ENCODE measurements at regions not wholly inside any gene's neighbourhood (a gene's known extent, or its start where the extent isn't known, plus 50 kb on each side); places are given as distances from the start of the nearest gene placed in this dataset.
"Not testable (repeated sequence)": the region's sequence is repeated elsewhere in the genome, so short reads cannot be mapped to it uniquely, and the experiment has no call there.

DNA sequence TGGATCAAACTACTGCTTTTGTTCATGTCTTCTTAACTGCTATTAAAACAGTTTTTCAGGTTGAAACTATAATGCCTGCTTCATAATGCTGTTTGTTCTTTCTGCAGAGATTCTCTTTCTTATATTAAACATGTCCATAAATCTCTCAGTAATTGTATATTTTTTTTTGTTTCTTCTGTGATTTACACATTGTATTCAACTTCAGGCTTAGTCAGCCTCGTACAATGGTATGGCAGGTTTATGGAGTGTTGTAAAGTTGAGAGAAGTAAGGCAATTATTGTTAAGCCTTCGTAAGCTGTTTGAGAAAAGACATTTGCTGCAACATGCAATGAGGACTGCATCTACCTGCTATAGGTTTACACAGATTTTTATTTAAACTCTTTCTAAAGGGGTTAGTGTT lies 977.1 kb downstream of the DIPK2A start:
- TF ChIP-seq ZNF274 (IDR thresholded peaks at IDR 0.05; ENCODE audit: low read depth, low read length) = no peak
- no peak overlapping the region for H3K4me3 ChIP-seq (ENCODE audit: low read length)

DNA sequence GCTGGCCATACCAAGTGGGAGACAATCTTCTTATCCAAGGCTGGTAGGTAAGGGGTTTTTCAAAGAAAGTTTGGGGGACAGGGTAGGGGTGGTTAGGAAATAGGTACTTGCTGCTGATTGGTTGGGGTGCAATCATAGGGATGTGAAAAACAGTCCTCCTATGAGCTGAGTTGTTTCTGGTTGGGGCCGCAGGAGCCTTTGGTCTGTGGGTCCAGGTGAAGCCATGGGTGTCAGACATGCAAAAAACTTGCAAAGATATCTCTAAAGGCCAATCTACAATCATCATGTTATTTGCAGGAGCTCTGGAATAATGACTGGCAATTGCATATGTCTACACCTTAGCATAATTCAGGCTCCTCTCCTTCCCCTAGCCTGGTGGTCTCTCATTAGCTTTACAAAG lies 982.3 kb downstream of the DIPK2A start:
- no peak for TF ChIP-seq ZNF274 (IDR thresholded peaks at IDR 0.05; ENCODE audit: low read depth, low read length)
- H3K4me3 ChIP-seq (ENCODE audit: low read length) = no peak overlapping the region

DNA sequence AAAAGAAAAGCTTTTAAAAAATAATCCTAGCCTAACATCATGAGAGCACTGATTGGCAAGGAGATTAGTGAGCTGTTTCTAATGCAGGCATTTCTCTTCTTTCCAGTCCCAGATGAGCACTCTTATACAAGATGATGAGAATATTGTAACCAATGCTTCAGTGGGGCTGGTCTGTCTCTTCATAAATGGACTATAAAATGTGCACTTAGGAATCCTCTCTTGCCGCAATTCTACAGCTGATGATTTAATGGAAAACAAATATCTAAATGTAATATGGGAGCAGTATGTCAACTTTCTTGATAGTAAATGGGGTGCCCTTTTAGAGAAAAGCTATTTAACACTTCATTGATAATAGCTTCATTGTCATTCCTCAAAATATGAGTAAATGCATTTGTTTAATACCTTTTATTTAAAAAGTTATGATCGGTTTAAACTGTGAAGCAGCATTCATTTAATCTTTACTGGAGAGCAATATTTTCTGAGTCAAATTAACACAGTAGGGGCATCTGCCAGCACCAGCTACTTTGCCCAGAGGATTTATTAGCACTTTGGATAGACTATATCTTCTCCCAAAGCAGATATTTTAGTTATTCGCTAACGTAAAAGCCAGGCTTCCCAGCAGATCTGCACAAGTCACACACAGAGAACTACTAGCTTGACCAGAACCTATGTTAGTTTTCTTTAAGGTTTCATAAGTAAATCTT lies 985.9 kb downstream of the DIPK2A start:
- H3K4me3 ChIP-seq (ENCODE audit: low read length) = no peak overlapping the region
- no peak for TF ChIP-seq ZNF274 (IDR thresholded peaks at IDR 0.05; ENCODE audit: low read depth, low read length)

DNA sequence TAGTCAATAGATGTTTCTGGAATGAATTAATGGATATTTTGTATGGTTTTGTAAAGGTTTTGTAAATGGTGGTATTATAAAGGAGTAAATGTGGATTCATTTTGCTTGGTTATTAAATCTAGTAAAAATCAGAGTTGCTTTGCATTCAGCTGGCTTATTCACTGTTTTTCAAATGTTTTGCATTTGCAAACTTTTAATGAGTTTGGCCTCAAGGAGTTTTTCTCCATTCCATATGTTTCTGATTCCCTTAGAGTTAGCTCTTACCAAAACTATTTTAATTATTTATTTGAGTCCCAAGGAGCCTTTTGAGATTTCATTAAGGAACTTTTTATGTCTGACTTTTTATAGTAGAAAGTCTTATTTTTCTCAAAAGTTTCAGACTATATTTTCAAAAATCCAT lies 992.2 kb downstream of the DIPK2A start:
- no peak for TF ChIP-seq ZNF274 (IDR thresholded peaks at IDR 0.05; ENCODE audit: low read depth, low read length)
- H3K4me3 ChIP-seq (ENCODE audit: low read length) = no peak overlapping the region

DNA sequence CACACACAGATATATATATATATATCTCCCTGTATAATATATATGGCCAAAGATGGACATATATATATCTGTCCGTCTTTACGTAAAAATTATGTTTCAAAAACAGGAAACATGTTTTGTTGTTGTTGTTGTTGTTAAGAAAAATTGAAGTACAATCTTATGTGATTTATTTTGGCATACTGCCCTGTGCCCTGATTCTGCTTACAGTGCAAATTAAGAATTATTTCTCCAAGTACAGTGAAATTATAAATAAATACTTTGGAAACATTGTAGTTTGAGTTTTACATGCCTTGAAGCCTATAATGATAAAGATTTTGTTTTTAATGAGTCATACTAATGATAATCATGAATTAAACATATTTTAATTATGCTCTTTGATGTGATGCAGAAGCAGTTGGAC lies 994.9 kb downstream of the DIPK2A start:
- no peak for TF ChIP-seq ZNF274 (IDR thresholded peaks at IDR 0.05; ENCODE audit: low read depth, low read length)
- H3K4me3 ChIP-seq (ENCODE audit: low read length) = no peak overlapping the region

DNA sequence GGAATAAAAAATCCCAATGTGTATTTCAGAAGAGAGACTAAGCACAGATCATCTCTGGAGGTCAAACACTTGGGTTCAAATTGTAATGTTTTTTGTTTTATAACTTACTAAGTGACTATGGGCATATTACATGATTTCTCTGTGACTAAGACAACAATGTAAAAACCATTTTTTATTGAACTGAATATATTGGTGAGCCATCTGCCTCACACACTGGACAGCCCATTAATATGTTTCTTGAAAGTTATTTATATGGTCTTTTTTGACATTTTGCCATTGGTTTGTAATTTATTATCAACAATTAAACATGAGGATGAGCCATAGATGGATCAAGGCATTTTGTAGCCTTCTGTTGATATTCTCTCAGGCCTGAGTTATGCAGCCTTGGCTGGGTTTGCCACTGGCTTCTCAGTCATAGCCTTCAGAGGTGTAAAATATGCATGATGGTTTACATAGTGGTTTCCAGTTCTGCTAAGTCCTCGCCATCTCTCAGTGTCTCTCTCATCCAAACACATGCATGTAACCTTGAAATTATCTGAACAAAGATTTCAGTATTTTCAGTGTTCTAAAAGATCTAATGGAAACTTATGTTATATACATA lies 997.2 kb downstream of the DIPK2A start:
- H3K4me3 ChIP-seq (ENCODE audit: low read length) = no peak overlapping the region
- TF ChIP-seq ZNF274 (IDR thresholded peaks at IDR 0.05; ENCODE audit: low read depth, low read length) = no peak

DNA sequence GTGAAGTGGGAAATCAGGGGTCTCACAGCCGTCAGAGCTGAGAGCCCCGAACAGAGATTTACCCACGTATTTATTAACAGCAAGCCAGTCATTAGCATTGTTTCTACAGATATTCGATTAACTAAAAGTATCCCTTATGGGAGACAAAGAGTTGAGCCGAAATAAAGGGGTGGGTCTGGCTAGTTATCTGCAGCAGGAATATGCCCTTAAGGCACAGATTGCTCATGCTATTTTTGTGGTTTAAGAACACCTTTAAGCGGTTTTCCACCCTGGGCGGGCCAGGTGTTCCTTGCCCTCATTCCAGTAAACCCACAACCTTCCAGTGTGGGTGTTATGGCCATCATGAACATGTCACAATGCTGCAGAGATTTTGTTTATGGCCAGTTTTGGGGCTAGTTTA lies 1012.9 kb downstream of the DIPK2A start:
- H3K4me3 ChIP-seq (ENCODE audit: low read length) = not testable (repeated sequence)

DNA sequence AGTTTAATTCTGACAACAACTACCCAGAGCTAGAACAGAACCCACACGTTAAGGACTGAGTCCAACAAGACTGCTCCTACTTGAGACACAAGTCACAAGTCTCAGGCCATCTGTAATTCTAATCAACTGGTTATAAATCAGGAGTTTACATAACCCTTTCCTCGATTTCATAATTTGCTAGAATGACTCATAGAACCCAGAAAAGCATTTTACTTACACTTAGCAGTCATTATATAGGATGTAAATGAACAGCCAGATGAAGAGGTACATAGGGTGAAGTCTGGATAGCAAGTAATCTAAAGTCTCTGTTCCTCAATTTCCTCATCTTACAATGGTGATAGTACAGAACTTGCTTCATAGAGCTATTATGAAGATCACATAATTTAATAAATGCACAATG lies 1018.2 kb downstream of the DIPK2A start:
- no peak overlapping the region for H3K4me3 ChIP-seq (ENCODE audit: low read length)
- no peak for TF ChIP-seq ZNF274 (IDR thresholded peaks at IDR 0.05; ENCODE audit: low read depth, low read length)

DNA sequence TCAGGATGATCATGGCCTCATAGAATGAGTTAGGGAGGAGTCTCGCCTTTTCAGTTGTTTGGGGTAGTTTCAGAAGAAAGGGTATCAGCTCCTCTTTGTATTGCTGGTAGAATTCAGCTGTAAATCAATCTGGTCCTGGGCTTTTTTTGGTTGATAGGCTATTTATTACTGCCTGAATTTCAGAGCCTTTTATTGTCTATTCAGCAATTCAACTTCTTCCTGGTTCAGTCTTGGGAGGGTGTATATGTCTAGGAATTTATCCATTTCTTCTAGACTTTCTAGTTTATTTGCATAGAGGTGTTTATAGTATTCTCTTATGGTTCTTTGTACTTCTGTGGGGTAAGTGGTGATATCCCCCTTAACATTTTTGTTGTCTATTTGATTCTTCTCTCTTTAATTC lies 1024.2 kb downstream of the DIPK2A start:
- no peak for TF ChIP-seq ZNF274 (IDR thresholded peaks at IDR 0.05; ENCODE audit: low read depth, low read length)
- H3K4me3 ChIP-seq (ENCODE audit: low read length) = no peak overlapping the region

DNA sequence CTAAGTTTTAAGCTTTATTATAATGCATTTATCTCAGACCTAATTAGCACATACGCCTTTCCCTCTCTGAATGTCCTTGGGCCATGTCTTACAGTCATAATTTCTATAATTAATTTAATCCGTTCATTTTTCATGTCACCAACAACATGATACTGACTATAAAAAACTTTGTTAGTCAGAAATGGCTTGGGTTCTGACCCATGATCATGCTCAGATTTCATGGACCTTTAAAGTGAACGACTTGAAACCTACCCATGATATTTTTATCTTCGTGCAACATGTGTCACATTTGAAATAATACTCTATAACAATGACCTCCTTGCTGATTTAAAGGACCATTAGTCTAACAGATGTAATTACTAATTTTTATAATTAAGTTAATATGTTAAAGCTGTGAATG lies 1033.8 kb downstream of the DIPK2A start:
- H3K4me3 ChIP-seq (ENCODE audit: low read length) = no peak overlapping the region
- no peak for TF ChIP-seq ZNF274 (IDR thresholded peaks at IDR 0.05; ENCODE audit: low read depth, low read length)

DNA sequence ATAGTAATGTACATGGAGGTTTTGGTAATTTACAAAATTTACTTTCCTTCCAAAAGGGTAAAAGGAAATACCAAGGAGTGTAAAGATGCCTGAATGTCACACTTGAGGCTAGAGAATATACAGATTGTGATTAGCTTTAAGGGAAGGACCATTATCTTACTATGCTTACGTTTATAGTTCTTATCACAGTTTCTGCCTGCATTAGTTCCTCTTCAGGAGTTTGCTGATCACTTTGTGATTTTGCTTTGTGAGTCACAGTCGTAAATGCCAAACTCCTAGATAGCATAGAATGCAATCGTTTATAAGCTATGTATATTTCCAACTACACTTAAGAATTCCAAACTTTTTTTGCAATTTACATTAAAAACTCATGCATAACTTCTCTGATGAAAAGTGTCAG lies 1034.6 kb downstream of the DIPK2A start:
- no peak for TF ChIP-seq ZNF274 (IDR thresholded peaks at IDR 0.05; ENCODE audit: low read depth, low read length)
- H3K4me3 ChIP-seq (ENCODE audit: low read length) = no peak overlapping the region

DNA sequence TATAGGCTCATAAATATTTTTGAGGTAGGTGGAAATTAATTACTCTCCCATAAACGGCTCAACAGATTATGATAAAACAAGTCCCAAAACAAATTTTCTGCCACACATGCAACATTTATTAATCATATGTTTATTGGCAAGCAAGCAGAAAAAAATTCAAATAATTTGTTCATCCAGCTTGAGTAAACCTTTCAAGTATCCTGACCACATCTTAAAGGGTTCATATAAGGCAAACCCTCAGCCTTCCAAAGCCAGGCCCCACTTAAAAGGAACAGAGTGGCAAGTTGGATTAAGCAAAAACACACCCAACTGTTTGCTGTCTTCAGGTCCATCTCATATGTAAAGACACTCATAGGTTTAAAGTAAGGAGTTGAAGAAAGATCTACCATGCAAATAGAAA lies 1042.3 kb downstream of the DIPK2A start:
- H3K4me3 ChIP-seq (ENCODE audit: low read length) = no peak overlapping the region
- no peak for TF ChIP-seq ZNF274 (IDR thresholded peaks at IDR 0.05; ENCODE audit: low read depth, low read length)

DNA sequence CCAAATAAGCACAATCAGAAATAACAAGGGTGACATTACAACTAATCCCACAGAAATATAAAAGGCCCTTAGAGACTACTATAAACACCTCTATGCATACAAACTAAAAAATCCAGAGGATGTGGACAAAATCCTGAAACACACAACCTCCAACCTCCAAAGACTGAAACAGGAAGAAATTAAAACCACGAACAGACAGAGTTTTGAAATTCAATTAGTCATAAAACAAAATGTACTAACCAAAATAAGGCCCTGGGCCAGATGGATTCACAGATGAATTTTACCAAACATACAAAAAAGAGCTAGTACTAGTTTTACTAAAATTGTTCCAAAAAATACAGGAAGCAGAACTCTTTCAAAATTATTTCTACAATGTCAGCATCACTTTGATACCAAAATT lies 1043.6 kb downstream of the DIPK2A start:
- no peak for TF ChIP-seq ZNF274 (IDR thresholded peaks at IDR 0.05; ENCODE audit: low read depth, low read length)
- no peak overlapping the region for H3K4me3 ChIP-seq (ENCODE audit: low read length)

DNA sequence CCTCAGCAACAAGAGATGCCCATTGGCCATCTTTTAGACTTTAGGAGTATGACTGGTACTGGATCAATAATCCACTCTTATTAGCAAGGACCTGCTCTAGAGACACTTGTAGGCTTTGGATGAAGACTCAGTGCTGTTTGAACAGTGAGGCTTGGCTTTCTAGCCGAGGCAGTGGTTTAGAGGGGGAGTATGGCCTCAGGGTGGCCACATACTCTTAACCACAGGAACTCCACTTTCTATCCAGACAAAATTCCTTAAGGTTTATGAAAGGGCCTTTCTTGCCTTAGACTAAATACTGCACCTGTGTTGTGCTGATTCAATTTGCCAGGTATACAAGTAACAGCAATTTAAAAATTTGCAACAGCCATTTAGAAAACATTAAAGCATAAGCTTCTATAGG lies 1046.3 kb downstream of the DIPK2A start:
- no peak overlapping the region for H3K4me3 ChIP-seq (ENCODE audit: low read length)
- no peak for TF ChIP-seq ZNF274 (IDR thresholded peaks at IDR 0.05; ENCODE audit: low read depth, low read length)

DNA sequence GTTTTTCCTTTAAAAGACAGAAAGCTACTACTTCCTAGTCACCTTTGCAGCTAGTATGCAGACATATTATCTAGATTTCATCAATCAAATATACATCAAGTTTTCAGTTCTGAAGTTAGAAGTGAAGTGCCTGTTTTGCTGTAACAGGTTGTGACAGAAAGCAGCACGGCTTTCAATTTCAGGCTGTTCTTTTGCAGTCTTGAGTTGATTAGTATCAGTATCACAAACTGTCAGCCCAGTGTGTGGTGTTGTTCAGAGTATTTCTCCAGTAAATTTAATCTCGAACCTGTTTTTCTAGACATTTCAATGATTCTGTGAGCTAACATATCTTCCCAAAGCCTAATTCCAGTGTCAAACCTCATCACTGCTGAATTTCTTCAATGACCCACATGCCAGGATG lies 1050.8 kb downstream of the DIPK2A start:
- H3K4me3 ChIP-seq (ENCODE audit: low read length) = no peak overlapping the region
- TF ChIP-seq ZNF274 (IDR thresholded peaks at IDR 0.05; ENCODE audit: low read depth, low read length) = no peak

DNA sequence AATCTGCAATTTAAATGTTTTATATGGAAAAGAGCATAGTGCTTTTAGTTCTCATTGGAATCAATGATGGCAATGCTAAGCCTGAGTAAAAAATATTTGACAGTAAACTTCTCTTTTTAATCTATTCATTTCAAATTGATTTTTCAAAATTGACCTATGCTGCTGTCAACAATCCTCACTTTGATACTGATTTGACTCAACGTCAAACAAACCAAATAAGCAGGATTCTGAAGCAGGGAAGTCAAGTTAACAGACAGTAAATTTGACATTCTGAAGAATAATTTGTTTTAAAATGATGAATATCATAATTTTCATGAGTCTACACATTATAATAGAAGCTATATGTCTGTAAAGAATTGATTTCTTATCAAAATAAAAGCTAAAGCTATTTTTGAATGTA lies 1053.1 kb downstream of the DIPK2A start:
- H3K4me3 ChIP-seq (ENCODE audit: low read length) = no peak overlapping the region
- no peak for TF ChIP-seq ZNF274 (IDR thresholded peaks at IDR 0.05; ENCODE audit: low read depth, low read length)

DNA sequence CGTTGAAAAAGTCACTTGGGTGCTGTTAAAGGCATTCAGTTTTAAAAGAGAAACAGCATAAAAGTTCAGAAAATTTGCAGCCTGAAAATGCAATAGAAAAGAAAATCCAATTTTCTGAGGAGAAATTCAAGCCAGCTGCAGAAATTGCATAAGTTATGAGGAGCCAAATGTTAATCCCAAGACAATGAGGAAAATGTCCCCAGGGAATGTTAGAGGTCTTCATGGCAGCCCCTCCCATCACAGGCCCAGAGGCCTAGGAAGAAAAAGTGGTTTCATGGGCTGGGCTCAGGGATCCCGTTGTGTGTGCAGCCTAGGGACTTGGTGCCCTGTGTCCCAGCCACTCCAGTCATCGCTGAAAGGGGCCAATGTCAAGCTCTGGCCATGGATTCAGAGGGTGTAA lies 1055.6 kb downstream of the DIPK2A start:
- not testable (repeated sequence) for H3K4me3 ChIP-seq (ENCODE audit: low read length)
